ENCODE measurements at regions not wholly inside any gene's neighbourhood (a gene's known extent, or its start where the extent isn't known, plus 50 kb on each side); places are given as distances from the start of the nearest gene placed in this dataset.

- TF ChIP-seq CTCF (IDR thresholded peaks at IDR 0.05) (no peak), POLR2A (IDR thresholded peaks at IDR 0.05) (no peak), POLR2AphosphoS5 (IDR thresholded peaks at IDR 0.05; ENCODE audit: insufficient read depth in 1 of 2, low read depth in 1 of 2) (no peak)
Observed at GRCh38 chr18:46282646-46283045, 178.5 kb downstream of the HAUS1 start.

Data from vagina (tissue), 2 donors.